Stimulated activated naive CD8-positive, alpha-beta T cell treated with anti-CD3 and anti-CD28 coated beads, Interleukin-15, Interleukin-2, amounts not matched to agents 100 U/mL and 50 U/mL, for 24 hours (primary cell): ENCODE measurements at regions not wholly inside any gene's neighbourhood (a gene's known extent, or its start where the extent isn't known, plus 50 kb on each side); places are given as distances from the start of the nearest gene placed in this dataset.
"Not testable (repeated sequence)": the region's sequence is repeated elsewhere in the genome, so short reads cannot be mapped to it uniquely, and the experiment has no call there.

Experiments
- ATAC-seq: fragments of 150-1000 bp; cut with Tn5 transposase; one replicate; pipeline ENCODE4 v1.10.0; 2021
- DNase-seq: peaks from one replicate; pipeline ENCODE4 v3.0.0; 2021

DNA sequence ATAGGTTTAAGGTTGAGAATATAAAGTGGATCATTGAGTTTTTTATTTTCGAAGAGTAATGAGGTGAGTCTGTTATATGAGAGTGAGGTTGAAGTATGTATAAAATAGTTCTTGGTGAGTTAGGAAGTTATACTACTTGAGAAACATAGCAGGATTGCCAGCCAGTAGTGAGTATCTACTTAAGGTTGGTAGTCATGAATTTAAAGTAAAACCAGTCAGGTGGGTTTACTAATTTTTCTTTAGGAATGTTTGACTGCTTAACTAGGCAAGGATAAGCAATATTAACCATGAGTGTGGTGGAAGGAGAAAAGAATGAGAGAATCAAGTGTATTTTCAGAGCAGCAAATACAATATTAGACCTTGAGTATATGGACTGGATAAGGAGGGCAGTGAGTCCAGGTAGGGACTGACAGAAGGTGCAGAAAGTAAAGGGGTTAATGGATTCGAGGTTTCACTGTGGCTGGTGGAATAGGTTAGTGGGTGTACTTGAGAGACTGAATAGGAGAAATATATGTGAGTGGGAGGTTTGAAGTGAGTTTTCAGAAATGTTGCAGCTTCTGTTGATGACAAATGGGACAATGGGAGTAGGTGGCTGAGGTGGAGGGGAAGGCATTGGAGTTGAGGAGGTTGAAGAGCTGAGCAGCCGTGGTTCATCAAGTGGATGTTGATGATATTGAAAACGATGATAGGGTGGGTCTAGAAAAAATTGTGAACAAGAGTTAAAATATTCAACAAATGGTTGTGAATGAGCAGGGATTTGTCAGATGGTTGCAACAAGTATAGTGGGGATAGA lies 232.5 kb upstream of the ASCC3 start:
- no peak for ATAC-seq
- no peak for DNase-seq

DNA sequence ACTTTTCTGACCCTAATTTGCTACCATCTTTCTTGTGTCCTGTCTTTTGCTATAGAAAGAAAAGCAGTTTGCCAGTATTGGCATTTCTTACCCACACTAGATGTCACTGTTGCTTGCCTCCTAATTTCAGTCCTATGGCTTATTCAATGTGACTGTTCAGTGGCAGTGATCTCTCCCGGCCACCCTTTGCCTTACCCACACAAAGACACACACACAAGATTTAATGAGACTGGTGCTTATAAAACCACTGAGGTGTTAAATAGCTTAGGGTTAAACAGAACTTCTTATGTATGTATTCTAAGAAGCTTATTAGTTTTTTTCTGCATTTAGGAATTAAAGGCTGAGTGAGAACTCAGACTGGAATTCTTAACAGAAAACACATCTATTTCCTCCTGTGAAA lies 233.6 kb upstream of the ASCC3 start:
- ATAC-seq = no peak
- DNase-seq = no peak

DNA sequence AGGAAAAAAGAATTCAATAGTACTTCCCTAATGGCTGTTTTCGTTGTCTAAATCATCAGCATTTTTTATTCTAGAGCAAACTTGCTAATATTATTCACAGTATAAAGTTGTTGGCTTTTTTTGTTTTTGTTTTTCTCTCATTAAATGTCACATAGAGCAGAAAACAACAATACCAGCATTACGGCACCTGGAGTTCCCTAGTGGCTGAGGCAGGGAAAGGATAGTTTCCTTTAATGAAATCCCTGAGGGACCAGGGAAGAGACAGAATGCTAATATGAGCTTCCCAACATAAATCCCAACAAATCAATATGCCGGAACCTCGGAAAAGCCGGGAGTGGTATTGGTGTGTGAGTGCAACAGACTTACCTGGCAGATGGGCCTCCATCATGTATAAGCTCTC lies 235.2 kb upstream of the ASCC3 start:
- ATAC-seq (no peak), DNase-seq (no peak)

DNA sequence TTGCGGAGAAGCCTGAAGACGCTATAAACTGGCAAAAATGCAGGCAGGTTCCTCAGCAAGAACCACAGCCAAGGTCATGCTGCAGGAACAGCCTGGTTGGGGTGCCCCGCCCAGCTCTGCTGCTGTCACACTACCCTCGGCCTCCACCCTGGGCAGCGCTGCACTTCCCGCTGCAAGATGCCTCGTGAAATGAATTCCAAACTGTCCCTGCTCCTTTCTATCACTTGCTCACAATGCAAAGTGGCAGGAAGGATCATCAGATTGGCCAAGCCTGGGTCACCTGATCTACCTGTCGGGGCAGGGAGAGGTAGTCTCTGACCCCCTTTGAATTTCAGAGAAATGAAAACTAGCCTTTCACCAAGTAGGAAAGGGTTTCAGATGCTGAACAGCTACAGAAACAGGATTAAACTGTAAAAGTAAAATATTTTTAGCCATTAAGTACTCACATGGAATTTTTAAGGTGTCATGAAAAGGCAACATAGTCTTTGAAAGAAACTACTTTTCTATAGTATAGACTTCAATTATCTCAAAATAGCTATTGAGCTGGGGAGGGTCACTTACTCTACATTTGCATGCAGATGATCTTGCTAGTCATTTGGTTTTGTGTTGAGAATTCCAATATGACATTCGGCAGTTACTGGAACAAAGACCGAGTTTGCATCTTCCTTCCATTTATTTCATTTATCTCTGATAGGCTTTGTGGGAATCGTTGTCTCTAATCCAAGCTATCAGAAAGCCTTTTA lies 236.4 kb upstream of the ASCC3 start:
- DNase-seq (no peak), ATAC-seq (no peak)

DNA sequence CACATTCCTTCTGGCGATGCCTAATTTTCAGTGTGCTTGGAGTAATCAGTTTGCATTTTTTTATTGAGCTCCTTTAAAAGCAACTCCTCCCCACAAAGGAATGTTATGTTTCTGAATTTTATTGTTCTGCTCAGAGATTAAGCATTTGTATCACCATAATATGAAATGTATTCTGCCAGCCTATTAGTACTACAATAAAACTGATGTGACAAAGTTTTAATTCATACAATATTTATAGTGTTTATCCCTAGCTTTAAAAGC lies 236.9 kb upstream of the ASCC3 start:
- no peak for DNase-seq
- no peak for ATAC-seq

DNA sequence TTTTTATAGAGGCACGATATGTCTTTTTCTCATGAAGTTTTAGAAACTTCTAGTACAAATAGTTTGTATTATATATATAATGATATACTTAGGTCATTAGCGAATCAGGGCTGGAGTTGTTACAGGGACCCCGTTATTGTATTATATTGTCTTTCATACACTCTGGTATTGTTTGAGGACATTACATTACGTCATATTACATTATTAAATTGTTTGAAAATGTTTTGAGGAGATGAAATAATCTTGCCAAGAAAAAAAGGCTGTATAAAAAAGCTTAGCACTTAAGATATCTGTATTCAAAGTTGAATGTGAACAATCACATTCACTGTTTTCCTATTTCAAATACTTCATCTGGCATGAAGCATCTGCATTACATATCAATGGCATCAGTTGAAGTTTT lies 239.6 kb upstream of the ASCC3 start:
- no peak for ATAC-seq
- no peak for DNase-seq

DNA sequence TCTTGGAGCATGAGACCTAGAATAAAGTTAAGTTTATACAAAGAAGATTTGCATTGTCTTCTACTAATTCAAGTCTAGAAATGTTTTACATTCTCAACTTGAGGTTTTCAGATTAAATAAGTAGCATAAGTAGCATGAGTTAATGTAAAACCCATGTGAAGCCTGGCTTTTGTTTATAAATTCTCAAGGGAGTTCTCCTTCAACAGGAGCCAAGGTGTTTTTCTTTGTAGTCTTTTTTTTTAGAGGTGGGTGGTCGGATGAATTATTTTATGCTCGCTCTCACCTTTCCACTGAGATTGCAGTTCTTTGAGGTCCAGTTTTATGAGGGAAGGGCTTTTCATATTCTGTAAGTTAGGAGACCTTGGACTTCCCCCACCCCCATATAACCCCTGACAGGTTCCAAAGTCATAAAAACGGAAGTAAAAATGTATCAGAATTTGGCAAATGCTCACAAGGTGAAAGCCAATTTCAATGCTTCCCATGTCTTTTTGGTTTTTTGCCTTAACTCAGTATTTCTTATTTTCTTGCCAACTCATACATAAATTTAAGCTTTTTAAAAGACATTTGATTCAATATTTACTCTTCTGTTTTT lies 244.3 kb upstream of the ASCC3 start:
- ATAC-seq = no peak

DNA sequence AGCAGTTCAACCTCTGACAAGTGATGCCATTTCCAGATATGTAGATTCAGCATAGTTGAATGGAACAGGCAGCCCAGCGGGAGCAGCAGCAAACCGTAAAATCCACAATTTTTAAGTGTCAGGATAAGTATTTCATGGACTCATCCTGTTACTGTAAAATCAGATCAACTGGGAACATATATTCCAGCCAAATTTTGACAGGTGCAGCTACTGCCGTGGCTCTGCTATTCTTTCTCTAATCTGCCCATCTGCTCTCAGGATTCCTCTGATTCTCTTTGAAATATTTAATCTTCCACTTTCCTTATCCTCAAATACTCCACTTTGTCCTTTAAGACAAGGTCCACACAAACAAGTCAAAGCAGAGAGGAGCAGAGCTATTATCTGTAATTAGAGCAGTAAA lies 245.4 kb upstream of the ASCC3 start:
- no peak for DNase-seq
- no peak for ATAC-seq

More for the DNA sequence above, 244.3 kb upstream of the ASCC3 start:
- DNase-seq = no peak

DNA sequence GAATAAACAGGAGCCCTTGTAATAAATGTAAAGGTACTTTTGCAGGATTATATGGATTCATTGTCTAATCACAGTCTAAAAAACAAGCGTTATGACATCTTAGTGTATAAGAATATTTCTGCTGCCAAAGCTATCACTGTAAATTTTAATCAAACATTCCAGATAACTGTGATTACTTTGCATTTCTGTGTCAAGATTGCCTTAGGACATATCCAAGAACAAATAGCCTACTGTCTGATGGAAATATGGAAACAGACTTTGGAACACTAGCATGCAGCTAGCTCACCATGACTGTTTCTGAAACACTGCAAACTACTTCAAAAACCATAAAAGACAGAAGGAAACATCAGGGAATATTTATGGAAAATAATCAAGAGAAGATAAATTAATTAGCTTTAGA lies 248.7 kb upstream of the ASCC3 start:
- DNase-seq = no peak
- ATAC-seq = no peak

DNA sequence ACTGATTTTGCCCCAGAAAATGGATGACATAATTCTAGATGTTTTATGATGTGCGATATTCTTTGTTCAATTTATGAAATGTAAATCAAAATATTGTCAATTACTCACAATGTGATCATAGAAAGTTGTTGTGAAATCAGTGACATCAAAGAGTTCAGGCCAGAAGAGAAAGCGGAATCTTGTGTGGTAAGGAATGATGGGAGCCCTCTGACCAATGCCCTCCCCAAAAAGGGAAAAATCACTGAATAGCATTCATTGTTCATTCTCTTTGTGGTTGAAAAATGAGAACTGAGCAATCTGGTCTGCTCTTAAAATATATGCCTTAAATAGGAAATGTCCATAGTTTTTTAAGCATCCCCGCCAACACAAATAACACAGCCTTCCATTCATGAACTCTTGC lies 247.1 kb upstream of the GRIK2 start:
- DNase-seq = no peak
- no peak for ATAC-seq

DNA sequence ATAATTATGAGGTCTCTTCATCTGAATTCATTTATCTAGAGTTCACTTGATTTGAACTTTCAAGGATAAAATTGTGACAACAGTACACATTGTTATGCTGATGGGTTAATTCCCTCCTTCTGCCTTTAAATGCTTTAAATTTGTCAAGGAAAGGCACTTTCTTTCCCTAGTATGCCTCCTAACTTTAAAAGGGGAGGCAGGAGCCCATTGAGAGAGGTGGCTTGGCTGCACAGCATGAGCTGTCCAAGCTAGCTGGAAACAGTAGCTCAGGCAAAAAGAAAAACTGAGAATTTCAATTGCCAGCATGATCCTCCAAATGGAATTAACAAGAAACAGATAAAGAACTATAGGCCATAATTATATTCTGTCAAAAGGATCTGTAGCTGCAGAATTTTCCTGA lies 243.3 kb upstream of the GRIK2 start:
- ATAC-seq (no peak), DNase-seq (no peak)

DNA sequence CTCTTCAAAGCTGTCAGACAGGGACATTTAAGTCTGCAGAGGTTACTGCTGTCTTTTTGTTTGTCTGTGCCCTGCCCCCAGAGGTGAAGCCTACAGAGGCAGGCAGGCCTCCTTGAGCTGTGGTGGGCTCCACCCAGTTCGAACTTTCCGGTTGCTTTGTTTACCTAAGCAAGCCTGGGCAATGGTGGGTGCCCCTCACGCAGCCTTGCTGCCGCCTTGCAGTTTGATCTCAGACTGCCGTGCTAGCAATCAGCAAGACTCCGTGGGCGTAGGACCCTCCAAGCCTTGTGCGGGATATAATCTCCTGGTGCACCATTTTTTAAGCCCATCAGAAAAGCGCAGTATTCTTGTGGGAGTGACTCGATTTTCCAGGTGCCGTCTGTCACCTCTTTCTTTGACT lies 235.9 kb upstream of the GRIK2 start:
- not testable (repeated sequence) for DNase-seq, ATAC-seq

DNA sequence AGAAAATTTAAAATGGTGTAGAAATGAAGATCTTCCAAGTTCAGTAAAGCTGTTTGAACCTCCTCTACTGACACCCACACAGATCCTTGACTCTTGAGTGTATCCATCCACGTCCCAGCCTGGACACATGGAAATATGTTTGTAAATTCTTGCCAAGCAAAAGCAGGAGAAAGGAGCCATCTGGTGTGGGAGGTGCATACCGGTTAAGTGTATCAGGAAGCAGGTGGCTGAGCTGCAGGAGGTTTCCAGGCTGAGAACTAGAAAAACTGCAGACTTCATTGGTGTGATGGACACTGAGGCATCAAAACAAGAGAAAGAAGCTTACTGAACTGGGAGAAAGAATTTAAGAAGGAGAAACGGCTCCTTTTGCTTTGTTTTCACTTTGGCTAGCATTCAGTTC lies 229.9 kb upstream of the GRIK2 start:
- ATAC-seq (no peak), DNase-seq (no peak)

DNA sequence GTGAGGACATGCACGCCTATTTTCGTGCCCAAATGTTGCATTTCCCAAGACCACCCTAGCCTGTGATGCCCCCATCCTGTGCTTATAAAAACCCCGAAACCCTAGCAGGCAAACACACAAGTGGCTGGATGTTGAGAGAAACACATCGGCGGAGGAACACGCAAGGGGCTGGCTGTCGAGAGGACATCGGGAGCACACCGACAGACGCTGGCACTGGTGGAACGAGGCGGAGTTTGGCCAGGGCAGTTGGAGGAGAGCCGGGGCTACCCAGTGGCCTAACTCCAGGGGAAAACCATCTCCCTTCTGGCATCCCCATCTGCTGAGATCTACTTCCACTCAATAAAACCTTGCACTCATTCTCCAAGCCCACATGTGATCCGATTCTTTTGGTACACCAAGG lies 225.9 kb upstream of the GRIK2 start:
- no peak for ATAC-seq

DNA sequence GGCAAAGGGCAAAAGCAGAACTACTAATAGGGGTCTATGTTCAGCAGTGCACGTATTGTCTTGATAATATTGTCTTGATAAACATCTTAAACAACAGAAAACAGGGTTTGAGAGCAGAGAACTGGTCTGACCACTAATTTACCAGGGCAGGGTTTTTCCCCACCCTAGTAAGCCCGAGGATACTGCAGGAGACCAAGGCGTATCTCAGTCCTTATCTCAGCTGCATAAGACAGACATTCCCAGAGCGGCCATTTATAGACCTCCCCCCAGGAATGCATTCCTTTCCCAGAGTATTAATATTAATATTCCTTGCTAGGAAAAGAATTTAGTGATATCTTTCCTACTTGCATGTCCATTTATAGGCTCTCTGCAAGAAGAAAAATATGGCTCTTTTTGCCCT lies 222.5 kb upstream of the GRIK2 start:
- not testable (repeated sequence) for DNase-seq, ATAC-seq

More for the DNA sequence above, 225.9 kb upstream of the GRIK2 start:
- no peak for DNase-seq

DNA sequence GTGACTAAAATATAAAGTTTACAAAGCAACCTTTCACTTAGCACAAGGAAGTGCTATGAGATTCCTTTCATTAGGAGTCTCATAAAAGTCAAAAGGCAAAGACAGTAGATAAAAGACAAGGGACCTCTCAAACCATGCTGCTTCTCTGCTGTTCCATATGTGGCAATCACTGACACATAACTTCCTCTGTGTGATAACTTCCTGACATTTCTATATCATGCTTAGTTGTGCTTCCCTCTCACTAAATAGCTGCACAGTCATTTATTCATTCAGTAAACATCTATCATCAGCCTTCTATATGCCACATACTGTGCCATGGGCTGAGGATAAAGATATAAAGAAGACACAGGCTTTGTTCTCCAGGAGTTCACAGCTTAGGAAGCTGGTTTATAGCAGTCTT lies 214.8 kb upstream of the GRIK2 start:
- DNase-seq (no peak), ATAC-seq (no peak)

DNA sequence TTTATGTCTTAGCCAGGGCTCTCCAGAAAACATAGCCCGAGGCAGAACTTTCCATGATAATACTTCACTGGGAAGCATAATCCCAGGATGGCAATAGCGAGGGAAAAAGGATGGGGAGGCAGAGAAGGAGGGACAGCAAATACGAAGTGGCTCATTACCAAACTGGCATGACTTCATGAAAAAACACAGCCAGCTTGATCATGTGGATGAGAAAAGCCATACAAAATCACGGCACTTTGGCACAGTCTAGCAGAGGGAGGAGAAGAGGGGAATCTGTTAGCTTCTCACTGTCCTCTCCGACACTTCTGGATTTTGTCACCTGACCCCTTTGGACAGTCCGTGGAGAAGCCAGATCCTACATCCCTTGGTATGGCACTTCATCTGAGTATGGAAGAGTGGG lies 212.5 kb upstream of the GRIK2 start:
- ATAC-seq (no peak), DNase-seq (no peak)

DNA sequence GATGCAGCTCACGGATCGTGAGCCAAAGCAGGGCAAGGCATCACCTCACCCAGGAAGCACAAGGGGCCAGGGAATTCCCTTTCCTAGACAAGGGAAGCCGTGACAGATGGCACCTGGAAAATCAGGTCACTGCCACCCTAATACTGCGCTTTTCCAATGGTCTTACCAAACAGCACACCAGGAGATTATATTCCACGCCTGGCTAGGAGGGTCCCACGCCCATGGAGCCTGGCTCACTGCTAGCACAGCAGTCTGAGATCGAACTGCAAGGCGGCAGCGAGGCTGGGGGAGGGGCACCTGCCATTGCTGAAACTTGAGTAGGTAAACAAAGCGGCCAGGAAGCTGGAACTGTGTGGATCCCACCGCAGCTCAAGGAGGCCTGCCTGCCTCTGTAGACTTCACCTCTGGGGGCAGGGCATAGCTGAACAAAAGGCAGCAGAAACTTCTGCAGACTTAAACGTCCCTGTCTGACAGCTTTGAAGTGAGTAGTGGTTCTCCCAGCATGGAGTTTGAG lies 205.2 kb upstream of the GRIK2 start:
- not testable (repeated sequence) for ATAC-seq, DNase-seq

DNA sequence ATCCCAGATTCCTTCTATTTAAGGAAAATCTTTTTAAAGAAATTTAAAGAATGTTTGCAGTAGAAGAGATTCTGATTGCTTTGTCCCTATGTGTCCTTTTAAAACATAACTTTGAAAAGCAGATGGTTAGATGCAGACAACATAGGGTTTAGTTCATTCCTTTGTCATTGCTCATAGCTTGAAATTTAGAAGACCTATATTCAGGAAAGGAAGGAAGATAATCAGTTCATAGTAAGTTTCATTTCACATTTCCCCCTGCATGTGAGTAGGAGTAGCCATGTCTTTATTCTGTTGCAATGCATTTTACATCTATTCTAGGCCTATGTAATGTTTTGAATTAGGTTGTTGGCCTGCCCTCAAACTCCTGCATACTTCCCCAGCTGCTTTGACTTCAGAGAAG lies 197.9 kb upstream of the GRIK2 start:
- DNase-seq (no peak), ATAC-seq (no peak)

DNA sequence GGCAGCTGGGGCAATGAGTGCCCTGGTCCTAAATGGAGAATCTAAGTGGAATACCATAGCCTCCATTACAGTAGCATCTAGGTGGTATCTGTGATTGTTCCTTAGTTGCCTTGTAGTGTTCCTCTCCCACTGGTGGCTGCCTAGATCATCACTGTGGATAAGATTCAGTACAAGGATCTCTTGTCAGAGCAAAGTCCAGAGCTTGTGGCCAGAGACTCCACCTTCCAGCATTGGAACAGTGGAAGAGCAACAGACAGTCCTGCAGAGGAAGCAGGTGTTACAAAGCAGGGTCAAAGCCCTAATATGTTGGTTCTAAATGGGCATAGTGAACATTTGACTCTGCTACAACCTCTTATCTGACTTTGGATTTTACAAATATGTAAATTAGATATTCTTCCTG lies 194.1 kb upstream of the GRIK2 start:
- ATAC-seq (no peak), DNase-seq (no peak)

DNA sequence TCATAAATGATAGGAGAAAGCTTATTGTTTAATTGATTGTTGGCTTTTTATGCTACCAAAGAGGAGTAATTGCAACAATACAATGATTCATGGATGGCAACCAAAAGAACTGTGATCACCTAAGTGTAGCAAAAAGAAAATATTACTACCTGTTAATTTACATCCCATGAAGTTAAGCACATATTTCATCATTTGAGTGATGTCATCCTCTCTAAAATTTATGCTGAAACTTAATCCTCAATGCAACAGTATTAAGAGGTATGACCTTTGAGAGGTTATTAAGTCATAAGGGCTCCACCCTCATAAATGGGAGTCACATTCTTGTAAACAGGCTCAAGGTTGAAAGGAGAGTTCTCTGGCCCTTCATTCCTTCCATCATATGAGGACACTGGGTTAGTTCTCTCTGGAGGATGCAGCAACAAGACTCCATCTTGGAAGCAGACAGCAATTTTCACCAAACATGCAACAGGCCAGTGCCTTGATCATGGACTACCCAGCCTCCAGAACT lies 190.6 kb upstream of the GRIK2 start:
- ATAC-seq = no peak
- DNase-seq = no peak

DNA sequence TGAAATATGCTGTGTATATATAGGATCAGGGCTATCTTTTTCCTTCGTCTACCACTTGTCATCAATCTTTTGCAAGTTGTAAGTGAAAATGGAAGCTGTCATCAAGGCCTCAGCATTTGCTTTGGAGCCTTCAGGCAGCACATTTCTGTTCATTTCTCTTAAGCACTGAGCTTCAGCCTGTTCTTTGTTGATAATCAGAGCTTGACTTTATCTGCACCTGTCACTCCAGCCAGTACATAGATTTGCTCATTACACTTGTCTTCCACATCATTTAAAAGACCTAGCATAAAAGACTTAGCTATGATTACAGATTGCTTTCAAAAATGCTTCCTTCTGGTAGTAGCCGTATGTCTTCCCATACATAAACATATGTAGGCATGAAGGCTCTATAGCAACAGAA lies 189.8 kb upstream of the GRIK2 start:
- ATAC-seq = no peak
- no peak for DNase-seq

DNA sequence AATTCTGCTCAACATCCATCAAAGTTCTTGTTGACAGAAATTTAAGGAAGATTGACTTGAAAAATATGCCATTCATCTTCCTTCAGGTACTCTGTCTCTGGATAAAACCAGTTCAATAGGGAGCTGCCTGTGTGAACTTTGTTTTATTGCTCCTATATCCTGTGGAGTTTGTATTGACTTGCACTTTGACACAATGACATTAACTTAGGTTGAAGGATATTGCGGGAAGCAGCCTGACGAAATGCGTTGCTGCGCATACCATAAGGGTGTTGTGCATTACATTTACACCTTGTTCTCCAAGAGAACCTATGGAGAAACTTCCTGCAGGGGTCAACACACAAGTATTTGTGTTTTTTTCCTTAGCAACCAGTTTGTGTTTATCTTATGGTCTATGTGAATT lies 185.4 kb upstream of the GRIK2 start:
- DNase-seq (no peak), ATAC-seq (no peak)
